ELF-1 (cell line): ENCODE measurements at regions not wholly inside any gene's neighbourhood (a gene's known extent, or its start where the extent isn't known, plus 50 kb on each side); places are given as distances from the start of the nearest gene placed in this dataset.

Experiments used
- DNase-seq: peaks from one replicate; pipeline ENCODE4 v3.0.0-alpha.2; 2016; ENCODE audit warnings: low read depth, low spot score

DNA sequence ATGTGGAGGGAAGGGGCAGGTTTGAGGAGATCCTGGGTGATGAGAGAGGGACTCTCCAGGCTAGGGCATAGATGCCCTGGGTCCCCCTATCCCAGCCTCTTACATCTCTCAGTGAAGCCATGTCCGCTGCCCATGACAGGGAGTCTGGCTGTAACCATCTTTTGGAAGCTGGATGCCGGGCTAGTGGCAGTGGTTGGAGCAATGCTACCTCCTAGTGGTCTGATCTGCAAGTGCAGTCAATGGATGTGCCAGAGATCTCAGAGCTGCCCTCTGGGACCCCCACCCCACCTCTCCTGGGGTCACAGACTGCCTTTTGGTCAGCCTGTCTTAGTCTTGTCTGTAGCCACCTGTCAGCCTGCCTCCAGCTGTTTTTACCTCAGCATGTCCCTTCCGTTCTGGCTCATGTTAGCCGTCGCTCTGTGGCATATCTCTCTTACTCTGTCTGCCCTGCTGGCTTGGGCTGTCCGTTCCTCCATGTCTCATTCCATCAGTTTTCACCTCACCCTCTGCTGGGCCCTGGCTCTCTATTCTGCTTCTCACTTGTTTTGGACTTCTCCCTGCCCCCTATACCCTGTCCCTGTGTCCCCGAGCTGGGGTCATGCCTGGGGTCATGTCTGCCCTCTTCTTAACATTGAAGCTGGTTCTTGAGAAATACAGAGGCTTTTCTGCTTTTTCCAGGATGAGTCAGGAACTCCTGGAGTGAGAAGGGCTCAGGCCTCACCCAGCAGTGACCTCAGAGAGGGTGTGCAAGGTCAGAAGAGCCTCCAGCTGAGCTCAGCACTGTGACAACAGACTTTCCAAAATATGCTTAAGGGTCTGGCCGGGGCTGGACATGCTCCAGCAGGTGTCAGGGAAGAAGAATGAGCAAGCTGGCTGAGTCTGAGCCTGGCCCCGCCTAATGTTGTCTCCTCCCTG lies 52.0 kb upstream of the THY1 start:
- peak; percentile 84 for DNase-seq

DNA sequence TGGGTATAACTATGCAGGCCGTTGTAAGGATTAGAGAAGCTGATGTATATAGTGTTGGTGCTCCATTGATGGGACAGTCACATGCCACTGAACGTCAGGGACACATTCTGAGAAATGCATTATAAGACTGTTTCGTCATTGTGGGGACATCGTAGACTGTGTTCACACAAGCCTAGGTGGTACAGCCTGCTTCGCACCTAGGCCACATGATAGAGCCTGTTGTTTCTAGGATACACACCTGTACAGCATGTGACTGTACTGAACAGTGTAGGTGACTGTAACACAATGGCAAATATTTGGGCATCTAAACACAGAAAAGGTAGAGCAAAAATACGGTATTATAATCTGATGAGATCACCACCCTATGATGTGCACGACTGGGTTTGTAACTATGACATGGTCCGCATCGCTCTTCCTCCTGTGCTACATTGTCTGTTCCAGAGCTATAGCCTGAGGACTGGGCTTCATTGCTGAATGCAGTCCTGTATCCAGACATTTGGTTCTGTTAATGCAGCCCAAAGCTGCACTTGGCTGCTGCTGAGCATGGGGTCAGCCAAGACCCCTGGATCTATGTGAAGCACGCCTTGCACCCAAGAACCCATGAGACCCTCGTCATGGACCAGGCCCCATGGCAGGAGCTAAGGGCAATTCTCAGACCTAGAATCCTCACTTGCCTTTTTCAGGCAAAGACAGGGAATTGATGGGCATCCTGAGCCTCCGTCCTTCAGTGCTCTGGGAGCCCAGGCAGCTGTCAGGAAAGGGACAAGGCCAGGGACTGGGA lies 51.1 kb upstream of the THY1 start:
- no peak for DNase-seq

DNA sequence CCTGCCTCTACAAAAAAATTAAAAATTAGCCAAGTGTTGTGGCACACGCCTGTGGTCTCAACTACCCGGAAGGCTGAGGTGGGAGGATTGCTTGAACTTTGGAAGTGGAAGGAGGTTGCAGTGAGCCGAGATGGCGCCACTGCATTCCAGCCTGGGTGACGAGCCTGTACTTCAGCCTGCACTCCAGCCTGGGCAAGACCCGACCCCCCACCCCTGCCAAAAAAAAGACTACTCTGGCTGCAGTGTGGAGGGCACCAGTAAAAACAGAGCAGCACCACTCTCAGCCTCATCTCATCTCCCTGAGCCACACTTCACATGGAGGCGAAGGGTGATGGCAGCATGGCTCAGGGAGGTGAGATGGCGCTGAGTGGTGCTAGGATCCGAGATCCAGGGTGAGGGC lies 50.3 kb upstream of the THY1 start:
- no peak for DNase-seq

DNA sequence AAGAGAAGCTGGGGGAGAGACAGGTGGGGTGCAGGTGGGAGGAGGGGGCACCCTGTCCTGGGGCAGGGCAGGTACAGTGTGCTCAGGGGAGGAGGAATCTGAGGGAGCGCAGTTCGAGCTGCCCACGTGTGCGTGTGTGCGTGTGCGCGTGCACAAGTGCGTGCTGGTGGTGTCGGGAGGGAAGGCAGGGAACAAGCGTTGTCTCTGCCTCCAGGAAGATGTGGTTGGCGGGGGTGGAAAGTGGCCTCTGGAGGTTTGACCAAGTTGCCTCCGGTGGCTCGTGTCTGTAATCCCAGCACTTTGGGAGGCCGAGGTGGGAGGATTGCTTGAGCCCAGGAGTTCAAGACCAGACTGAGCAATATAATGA lies 49.9 kb upstream of the THY1 start:
- no peak for DNase-seq
